Peyer's patch (tissue), 4 donors: ENCODE measurements at regions not wholly inside any gene's neighbourhood (a gene's known extent, or its start where the extent isn't known, plus 50 kb on each side); places are given as distances from the start of the nearest gene placed in this dataset.

Source experiments
- CTCF ChIP-seq, 6 experiments: fragments of 450-650 bp in 4 of 6; fragments of 200-600 bp in 2 of 6; sonication (generic) in 1 of 6; IDR thresholded peaks; one replicate each; pipeline ENCODE4 v1.5.1; 2017 to 2019; ENCODE audit warnings: antibody characterized with exemption in 6 of 6, mild to moderate bottlenecking in 3 of 6, moderate library complexity in 1 of 6
- POLR2A ChIP-seq, 2 donors: fragments of 450-650 bp; IDR thresholded peaks; one replicate each; pipeline ENCODE4 v1.5.1; 2017; ENCODE audit warnings: antibody characterized with exemption in 2 of 2, mild to moderate bottlenecking in 2 of 2, moderate library complexity in 2 of 2

DNA sequence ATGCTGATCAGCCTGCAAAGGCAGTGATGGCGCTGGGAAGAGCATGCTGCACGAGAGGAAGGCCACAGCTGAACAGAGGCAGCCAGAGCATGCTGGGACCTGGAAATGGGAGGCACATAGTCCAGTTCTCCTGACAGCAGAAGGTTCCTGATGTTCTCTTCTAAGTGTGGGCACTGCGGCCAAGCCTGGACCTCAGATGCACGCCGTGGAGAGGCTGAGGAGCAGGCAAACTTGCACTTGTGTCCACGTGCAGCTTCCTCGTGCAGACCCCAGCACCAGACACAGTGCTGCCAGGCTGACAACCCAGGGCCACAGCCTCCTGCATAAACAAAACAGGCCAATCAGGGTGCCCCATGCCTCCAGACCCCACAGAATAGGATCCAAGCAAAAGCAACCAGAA lies 93.5 kb upstream of the LANCL2 start:
- TF ChIP-seq CTCF (IDR thresholded peaks at IDR 0.05) (no peak), POLR2A (IDR thresholded peaks at IDR 0.05) (no peak)
